ENCODE measurements at regions not wholly inside any gene's neighbourhood (a gene's known extent, or its start where the extent isn't known, plus 50 kb on each side); places are given as distances from the start of the nearest gene placed in this dataset.

DNA sequence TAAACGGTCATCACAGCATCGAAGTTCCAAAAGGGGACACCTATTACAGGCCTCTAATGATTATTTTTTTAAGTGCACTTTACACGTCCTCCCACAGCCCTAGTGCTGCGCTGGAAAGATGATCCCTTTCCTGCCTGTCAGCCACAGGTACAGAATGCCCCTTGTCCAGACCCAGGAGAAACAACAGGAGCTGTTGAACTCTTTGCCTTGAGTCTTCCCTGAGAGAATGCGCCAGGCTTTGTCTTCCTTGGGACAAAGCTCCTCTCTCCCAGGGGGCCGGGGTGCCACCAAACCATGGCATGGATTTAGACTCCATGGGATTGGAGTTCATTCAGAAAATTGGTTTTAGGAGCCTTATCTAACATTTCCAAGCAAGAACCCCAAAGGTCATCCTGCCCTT lies 319.0 kb upstream of the SOX11 start:
- ChIA-PET POLR2A (interaction anchor here (0.7 to 0.9 kb wide), 2 partner anchors 318 to 319 kb away, joined by 3 read pairs; partner anchors contain the start of gene SOX11), CTCF (no interaction called here)
- no peak overlapping the region for H3K4me3 ChIP-seq (ENCODE audit: low read depth, low read length)
- no peaks in the 10 kb centered on the region for H3K9me3 ChIP-seq (ENCODE audit: control insufficient read depth, insufficient read depth, low read depth, low read length)
- TF ChIP-seq KLF10 (tag by site-specific recombination; IDR thresholded peaks at IDR 0.05), result no peak
- no peak for TF ChIP-seq ZNF248 (tag by site-specific recombination; IDR thresholded peaks at IDR 0.05)
- TF ChIP-seq, protein P1, sequence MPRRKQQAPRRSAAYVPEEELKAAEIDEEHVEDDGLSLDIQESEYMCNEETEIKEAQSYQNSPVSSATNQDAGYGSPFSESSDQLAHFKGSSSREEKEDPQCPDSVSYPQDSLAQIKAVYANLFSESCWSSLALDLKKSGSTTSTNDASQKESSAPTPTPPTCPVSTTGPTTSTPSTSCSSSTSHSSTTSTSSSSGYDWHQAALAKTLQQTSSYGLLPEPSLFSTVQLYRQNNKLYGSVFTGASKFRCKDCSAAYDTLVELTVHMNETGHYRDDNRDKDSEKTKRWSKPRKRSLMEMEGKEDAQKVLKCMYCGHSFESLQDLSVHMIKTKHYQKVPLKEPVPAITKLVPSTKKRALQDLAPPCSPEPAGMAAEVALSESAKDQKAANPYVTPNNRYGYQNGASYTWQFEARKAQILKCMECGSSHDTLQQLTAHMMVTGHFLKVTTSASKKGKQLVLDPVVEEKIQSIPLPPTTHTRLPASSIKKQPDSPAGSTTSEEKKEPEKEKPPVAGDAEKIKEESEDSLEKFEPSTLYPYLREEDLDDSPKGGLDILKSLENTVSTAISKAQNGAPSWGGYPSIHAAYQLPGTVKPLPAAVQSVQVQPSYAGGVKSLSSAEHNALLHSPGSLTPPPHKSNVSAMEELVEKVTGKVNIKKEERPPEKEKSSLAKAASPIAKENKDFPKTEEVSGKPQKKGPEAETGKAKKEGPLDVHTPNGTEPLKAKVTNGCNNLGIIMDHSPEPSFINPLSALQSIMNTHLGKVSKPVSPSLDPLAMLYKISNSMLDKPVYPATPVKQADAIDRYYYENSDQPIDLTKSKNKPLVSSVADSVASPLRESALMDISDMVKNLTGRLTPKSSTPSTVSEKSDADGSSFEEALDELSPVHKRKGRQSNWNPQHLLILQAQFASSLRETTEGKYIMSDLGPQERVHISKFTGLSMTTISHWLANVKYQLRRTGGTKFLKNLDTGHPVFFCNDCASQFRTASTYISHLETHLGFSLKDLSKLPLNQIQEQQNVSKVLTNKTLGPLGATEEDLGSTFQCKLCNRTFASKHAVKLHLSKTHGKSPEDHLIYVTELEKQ (tag by site-specific recombination; IDR thresholded peaks at IDR 0.05; ENCODE audit: borderline replicate concordance), result no peak
- TF ChIP-seq, protein P2, sequence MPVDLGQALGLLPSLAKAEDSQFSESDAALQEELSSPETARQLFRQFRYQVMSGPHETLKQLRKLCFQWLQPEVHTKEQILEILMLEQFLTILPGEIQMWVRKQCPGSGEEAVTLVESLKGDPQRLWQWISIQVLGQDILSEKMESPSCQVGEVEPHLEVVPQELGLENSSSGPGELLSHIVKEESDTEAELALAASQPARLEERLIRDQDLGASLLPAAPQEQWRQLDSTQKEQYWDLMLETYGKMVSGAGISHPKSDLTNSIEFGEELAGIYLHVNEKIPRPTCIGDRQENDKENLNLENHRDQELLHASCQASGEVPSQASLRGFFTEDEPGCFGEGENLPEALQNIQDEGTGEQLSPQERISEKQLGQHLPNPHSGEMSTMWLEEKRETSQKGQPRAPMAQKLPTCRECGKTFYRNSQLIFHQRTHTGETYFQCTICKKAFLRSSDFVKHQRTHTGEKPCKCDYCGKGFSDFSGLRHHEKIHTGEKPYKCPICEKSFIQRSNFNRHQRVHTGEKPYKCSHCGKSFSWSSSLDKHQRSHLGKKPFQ (tag by site-specific recombination; IDR thresholded peaks at IDR 0.05), result no peak
- TF ChIP-seq GLIS2 (tag by site-specific recombination; IDR thresholded peaks at IDR 0.05), result no peak
- no peak for TF ChIP-seq ZNF138 (tag by site-specific recombination; IDR thresholded peaks at IDR 0.05; ENCODE audit: borderline replicate concordance)
- no peak for TF ChIP-seq ZBTB48 (tag by site-specific recombination; IDR thresholded peaks at IDR 0.05)
- TF ChIP-seq EGR2 (tag by site-specific recombination; IDR thresholded peaks at IDR 0.05; ENCODE audit: low read depth), result no peak
- TF ChIP-seq, protein P3, sequence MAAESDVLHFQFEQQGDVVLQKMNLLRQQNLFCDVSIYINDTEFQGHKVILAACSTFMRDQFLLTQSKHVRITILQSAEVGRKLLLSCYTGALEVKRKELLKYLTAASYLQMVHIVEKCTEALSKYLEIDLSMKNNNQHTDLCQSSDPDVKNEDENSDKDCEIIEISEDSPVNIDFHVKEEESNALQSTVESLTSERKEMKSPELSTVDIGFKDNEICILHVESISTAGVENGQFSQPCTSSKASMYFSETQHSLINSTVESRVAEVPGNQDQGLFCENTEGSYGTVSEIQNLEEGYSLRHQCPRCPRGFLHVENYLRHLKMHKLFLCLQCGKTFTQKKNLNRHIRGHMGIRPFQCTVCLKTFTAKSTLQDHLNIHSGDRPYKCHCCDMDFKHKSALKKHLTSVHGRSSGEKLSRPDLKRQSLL (tag by site-specific recombination; IDR thresholded peaks at IDR 0.05), result no peak
- TF ChIP-seq ZNF792 (tag by site-specific recombination; IDR thresholded peaks at IDR 0.05), result no peak
- no peak for TF ChIP-seq ZSCAN30 (tag by site-specific recombination; IDR thresholded peaks at IDR 0.05)
- TF ChIP-seq ZNF561 (tag by site-specific recombination; IDR thresholded peaks at IDR 0.05; ENCODE audit: borderline replicate concordance), result no peak
- H3K27ac ChIP-seq (ENCODE audit: extremely low read depth, low read depth, low read length), result no peak overlapping the region
- H3K36me3 ChIP-seq (ENCODE audit: control insufficient read depth in 2 of 2, insufficient read depth in 1 of 2, low read length in 2 of 2), result no peaks in the 10 kb centered on the region
- H3K4me1 ChIP-seq (ENCODE audit: control insufficient read depth, insufficient read depth, low read length), result no peaks in the 10 kb centered on the region

DNA sequence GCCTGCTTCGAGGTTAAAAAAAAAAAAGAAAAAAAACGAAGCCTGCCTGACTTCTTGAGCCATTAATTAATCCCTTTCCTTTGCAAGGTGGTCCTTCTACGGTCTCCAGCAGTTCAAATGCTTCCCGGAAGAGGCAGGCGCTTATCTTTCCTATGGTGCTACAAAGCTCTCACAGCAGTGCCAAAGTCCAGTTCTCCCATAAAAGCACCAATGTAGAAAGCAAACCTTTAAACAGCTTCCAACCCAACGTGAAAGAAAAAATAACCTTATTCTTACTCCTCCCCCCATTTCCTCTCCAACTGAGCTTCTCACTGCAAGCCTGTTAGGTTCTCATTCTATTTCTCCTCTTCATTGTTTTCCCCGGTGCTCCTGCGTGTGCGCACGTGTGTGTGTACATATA lies 317.4 kb upstream of the SOX11 start:
- POLR2A ChIA-PET, result no interaction called here
- no peaks in the 10 kb centered on the region for H3K4me1 ChIP-seq (ENCODE audit: control insufficient read depth, insufficient read depth, low read length)
- no peak overlapping the region for H3K27ac ChIP-seq (ENCODE audit: extremely low read depth, low read depth, low read length)
- no peak overlapping the region for H3K4me3 ChIP-seq (ENCODE audit: low read depth, low read length)
- H3K36me3 ChIP-seq (ENCODE audit: control insufficient read depth in 2 of 2, insufficient read depth in 1 of 2, low read length in 2 of 2), result no peaks in the 10 kb centered on the region
- H3K9me3 ChIP-seq (ENCODE audit: control insufficient read depth, insufficient read depth, low read depth, low read length), result no peaks in the 10 kb centered on the region
- CTCF ChIA-PET, result interaction anchor here (0.6 to 1.6 kb wide), 3 partner anchors 9 to 124 kb away, joined by 3 to 5 read pairs (median 3); no protein-coding TSS in a partner anchor
- TF ChIP-seq ZNF701 (tag by site-specific recombination; IDR thresholded peaks at IDR 0.05) (no peak), SCRT1 (tag by site-specific recombination; IDR thresholded peaks at IDR 0.05; ENCODE audit: borderline replicate concordance) (no peak), ZNF221 (tag by site-specific recombination; IDR thresholded peaks at IDR 0.05; ENCODE audit: borderline replicate concordance) (no peak), ZBTB21 (tag by site-specific recombination; IDR thresholded peaks at IDR 0.05) (no peak), ZNF394 (tag by site-specific recombination; IDR thresholded peaks at IDR 0.05; ENCODE audit: borderline replicate concordance) (no peak), ZNF302 (tag by site-specific recombination; IDR thresholded peaks at IDR 0.05; ENCODE audit: low read depth) (no peak), ZNF239 (tag by site-specific recombination; IDR thresholded peaks at IDR 0.05) (no peak), FEZF1 (tag by site-specific recombination; IDR thresholded peaks at IDR 0.05) (no peak)
- TF ChIP-seq, protein P4, sequence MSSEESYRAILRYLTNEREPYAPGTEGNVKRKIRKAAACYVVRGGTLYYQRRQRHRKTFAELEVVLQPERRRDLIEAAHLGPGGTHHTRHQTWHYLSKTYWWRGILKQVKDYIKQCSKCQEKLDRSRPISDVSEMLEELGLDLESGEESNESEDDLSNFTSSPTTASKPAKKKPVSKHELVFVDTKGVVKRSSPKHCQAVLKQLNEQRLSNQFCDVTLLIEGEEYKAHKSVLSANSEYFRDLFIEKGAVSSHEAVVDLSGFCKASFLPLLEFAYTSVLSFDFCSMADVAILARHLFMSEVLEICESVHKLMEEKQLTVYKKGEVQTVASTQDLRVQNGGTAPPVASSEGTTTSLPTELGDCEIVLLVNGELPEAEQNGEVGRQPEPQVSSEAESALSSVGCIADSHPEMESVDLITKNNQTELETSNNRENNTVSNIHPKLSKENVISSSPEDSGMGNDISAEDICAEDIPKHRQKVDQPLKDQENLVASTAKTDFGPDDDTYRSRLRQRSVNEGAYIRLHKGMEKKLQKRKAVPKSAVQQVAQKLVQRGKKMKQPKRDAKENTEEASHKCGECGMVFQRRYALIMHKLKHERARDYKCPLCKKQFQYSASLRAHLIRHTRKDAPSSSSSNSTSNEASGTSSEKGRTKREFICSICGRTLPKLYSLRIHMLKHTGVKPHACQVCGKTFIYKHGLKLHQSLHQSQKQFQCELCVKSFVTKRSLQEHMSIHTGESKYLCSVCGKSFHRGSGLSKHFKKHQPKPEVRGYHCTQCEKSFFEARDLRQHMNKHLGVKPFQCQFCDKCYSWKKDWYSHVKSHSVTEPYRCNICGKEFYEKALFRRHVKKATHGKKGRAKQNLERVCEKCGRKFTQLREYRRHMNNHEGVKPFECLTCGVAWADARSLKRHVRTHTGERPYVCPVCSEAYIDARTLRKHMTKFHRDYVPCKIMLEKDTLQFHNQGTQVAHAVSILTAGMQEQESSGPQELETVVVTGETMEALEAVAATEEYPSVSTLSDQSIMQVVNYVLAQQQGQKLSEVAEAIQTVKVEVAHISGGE (tag by site-specific recombination; conservative IDR thresholded peaks at IDR 0.05; ENCODE audit: low read depth), result no peak
- TF ChIP-seq, protein P5, sequence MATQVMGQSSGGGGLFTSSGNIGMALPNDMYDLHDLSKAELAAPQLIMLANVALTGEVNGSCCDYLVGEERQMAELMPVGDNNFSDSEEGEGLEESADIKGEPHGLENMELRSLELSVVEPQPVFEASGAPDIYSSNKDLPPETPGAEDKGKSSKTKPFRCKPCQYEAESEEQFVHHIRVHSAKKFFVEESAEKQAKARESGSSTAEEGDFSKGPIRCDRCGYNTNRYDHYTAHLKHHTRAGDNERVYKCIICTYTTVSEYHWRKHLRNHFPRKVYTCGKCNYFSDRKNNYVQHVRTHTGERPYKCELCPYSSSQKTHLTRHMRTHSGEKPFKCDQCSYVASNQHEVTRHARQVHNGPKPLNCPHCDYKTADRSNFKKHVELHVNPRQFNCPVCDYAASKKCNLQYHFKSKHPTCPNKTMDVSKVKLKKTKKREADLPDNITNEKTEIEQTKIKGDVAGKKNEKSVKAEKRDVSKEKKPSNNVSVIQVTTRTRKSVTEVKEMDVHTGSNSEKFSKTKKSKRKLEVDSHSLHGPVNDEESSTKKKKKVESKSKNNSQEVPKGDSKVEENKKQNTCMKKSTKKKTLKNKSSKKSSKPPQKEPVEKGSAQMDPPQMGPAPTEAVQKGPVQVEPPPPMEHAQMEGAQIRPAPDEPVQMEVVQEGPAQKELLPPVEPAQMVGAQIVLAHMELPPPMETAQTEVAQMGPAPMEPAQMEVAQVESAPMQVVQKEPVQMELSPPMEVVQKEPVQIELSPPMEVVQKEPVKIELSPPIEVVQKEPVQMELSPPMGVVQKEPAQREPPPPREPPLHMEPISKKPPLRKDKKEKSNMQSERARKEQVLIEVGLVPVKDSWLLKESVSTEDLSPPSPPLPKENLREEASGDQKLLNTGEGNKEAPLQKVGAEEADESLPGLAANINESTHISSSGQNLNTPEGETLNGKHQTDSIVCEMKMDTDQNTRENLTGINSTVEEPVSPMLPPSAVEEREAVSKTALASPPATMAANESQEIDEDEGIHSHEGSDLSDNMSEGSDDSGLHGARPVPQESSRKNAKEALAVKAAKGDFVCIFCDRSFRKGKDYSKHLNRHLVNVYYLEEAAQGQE (tag by site-specific recombination; IDR thresholded peaks at IDR 0.05), result no peak
